PC-3 (cell line): ENCODE measurements at regions not wholly inside any gene's neighbourhood (a gene's known extent, or its start where the extent isn't known, plus 50 kb on each side); places are given as distances from the start of the nearest gene placed in this dataset.
A peak's percentile ranks its signal among the peaks of the same experiment; 100 is the strongest.

Experiments used
- ATAC-seq: fragments of 200-7000 bp; cut with Tn5 transposase; 2 replicates; pipeline ENCODE4 v1.9.1; 2020; ENCODE audit warnings: mild to moderate bottlenecking, moderate library complexity
- BruUV-seq: library from RNA; stranded (reverse); fragments of 400-500 nt; replicated peaks from 2 replicates; lab custom pipeline; 2021; lab: Mats Ljungman, UMichigan
- CTCF ChIA-PET: fragments of 300-600 bp; sonication (Branson Sonifier 250); formaldehyde crosslinking; loops from one replicate; lab custom pipeline; 2022; ENCODE audit warnings: antibody characterized with exemption; lab: Charles Lee
- POLR2A ChIA-PET: fragments of 300-600 bp; sonication (Branson Sonifier 250); formaldehyde crosslinking; loops from one replicate; lab custom pipeline; 2022; ENCODE audit warnings: antibody characterized with exemption; ENCODE audit not compliant: unreplicated experiment; lab: Charles Lee
- DNase-seq: peaks from one replicate; pipeline ENCODE4 v3.0.0-alpha.2; 2015
- H2AFZ ChIP-seq: fragments of 300-600 bp; sonication (generic); 2 replicates; pipeline ENCODE4 v1.6.0; 2016; ENCODE audit warnings: antibody characterized with exemption, low read length
- H3F3A ChIP-seq: fragments of 300-600 bp; sonication (generic); one replicate; pipeline ENCODE4 v1.6.0; 2017; ENCODE audit warnings: antibody characterized with exemption, low read length, control low read depth, mild to moderate bottlenecking; ENCODE audit not compliant: unreplicated experiment
- H3K27ac ChIP-seq: fragments of 300-600 bp; sonication (generic); 2 replicates; pipeline ENCODE4 v1.5.1; 2016; ENCODE audit warnings: mild to moderate bottlenecking, low read length
- H3K27me3 ChIP-seq: fragments of 300-600 bp; sonication (generic); 2 replicates; pipeline ENCODE4 v1.6.1; 2016; ENCODE audit warnings: low read length, mixed read lengths
- H3K36me3 ChIP-seq: fragments of 300-600 bp; sonication (generic); 2 replicates; pipeline ENCODE4 v1.6.1; 2016; ENCODE audit warnings: low read depth, mixed run types, low read length, mixed read lengths
- H3K4me1 ChIP-seq: fragments of 300-600 bp; sonication (generic); 2 replicates; pipeline ENCODE4 v1.5.1; 2016; ENCODE audit warnings: low read length; ENCODE audit not compliant: insufficient read depth
- H3K4me2 ChIP-seq: fragments of 300-600 bp; sonication (generic); 2 replicates; pipeline ENCODE4 v1.6.0; 2016; ENCODE audit warnings: low read length
- H3K4me3 ChIP-seq: fragments of 300-600 bp; sonication (generic); 2 replicates; pipeline ENCODE4 v1.5.1; 2016; ENCODE audit warnings: mild to moderate bottlenecking, low read length, mixed read lengths
- H3K79me2 ChIP-seq: fragments of 300-600 bp; sonication (generic); 2 replicates; pipeline ENCODE4 v1.6.1; 2017; ENCODE audit warnings: low read length, mixed read lengths
- H3K9ac ChIP-seq: fragments of 300-600 bp; sonication (generic); 2 replicates; pipeline ENCODE4 v1.6.0; 2016; ENCODE audit warnings: mild to moderate bottlenecking, low read length
- H3K9me2 ChIP-seq: fragments of 300-600 bp; sonication (generic); replicated peaks from 2 replicates; pipeline ENCODE4 v1.6.1; 2016; ENCODE audit warnings: mixed run types, low read length, mixed read lengths
- H3K9me3 ChIP-seq: fragments of 300-600 bp; sonication (generic); 2 replicates; pipeline ENCODE4 v1.6.1; 2016; ENCODE audit warnings: low read length, mixed read lengths
- H4K20me1 ChIP-seq: fragments of 300-600 bp; sonication (generic); 2 replicates; pipeline ENCODE4 v1.6.1; 2016; ENCODE audit warnings: low read length, mixed read lengths
- CTCF ChIP-seq: fragments of 300-600 bp; sonication (generic); conservative IDR thresholded peaks from 2 replicates; pipeline ENCODE4 v1.5.1; 2017; ENCODE audit warnings: antibody characterized with exemption, low read depth, mild to moderate bottlenecking, low read length
- EZH2 ChIP-seq: fragments of 300-600 bp; sonication (generic); IDR thresholded peaks from one replicate; pipeline ENCODE4 v1.6.1; 2017; ENCODE audit warnings: antibody characterized with exemption, mild to moderate bottlenecking, low read length; ENCODE audit not compliant: unreplicated experiment
- EZH2phosphoT487 ChIP-seq: fragments of 300-600 bp; sonication (generic); IDR thresholded peaks from 2 replicates; pipeline ENCODE4 v1.6.1; 2018; ENCODE audit warnings: mild to moderate bottlenecking, antibody characterized with exemption, low read length, borderline replicate concordance
- intact Hi-C: fragments of 100-400 bp; cut with micrococcal nuclease; formaldehyde crosslinking; loops from 2 replicates; pipeline ENCODE4 v1.9.0; 2023

GRCh38 chr13:74931698-74932433 is 550.1 kb downstream of the TBC1D4 start:
- H3K9me2 ChIP-seq, result no peaks in the 10 kb centered on the region
- CTCF ChIA-PET, result no interaction called here

GRCh38 chr13:74930402-74931165 is 551.4 kb downstream of the TBC1D4 start:
- Histone ChIP-seq H3K9ac (peak overlapping the region; percentile 56), H3K27me3 (no peaks in the 10 kb centered on the region), H3K4me3 (peak overlapping the region; percentile 14; the same call in 1 of the 2 replicates), H3K4me1 (peaks cover 33% of the 10 kb centered on the region), H3K9me2 (no peaks in the 10 kb centered on the region), H3K9me3 (no peaks in the 10 kb centered on the region), H3K79me2 (no peaks in the 10 kb centered on the region), H3F3A (no peaks in the 10 kb centered on the region), H3K4me2 (peak overlapping the region; percentile 74), H2AFZ (no peak overlapping the region), H4K20me1 (no peaks in the 10 kb centered on the region), H3K36me3 (no peaks in the 10 kb centered on the region), H3K27ac (peak overlapping the region; percentile 86)
- ChIA-PET POLR2A (interaction anchor here (0.6 kb wide), 1 partner anchor 614 kb away, joined by 4 read pairs; no protein-coding TSS in a partner anchor), CTCF (no interaction called here)
- TSS peak; percentile 77 for BruUV-seq
- peak; percentile 74 for ATAC-seq
- intact Hi-C loops, result loop anchor here (1.0 to 5.0 kb wide), 3 partner anchors 44 to 59 kb away; no protein-coding TSS in a partner anchor
- TF ChIP-seq EZH2 (no peak), EZH2phosphoT487 (no peak), CTCF (no peak)
- peak; percentile 86 for DNase-seq

More at GRCh38 chr13:74931698-74932433, 550.1 kb downstream of the TBC1D4 start:
- 0 out of 2 replicates have a peak overlapping the region, but pooled peaks have one; percentile 50 for H3K9ac ChIP-seq
- no peaks in the 10 kb centered on the region for H3K79me2 ChIP-seq
- no peak overlapping the region for H2AFZ ChIP-seq
- H3K9me3 ChIP-seq, result no peaks in the 10 kb centered on the region
- H3K36me3 ChIP-seq, result no peaks in the 10 kb centered on the region
- H3K4me3 ChIP-seq, result no peak overlapping the region
- POLR2A ChIA-PET, result no interaction called here
- H3K4me1 ChIP-seq, result peaks cover 33% of the 10 kb centered on the region
- H4K20me1 ChIP-seq, result no peaks in the 10 kb centered on the region
- ATAC-seq, result no peak
- no peak overlapping the region for H3K4me2 ChIP-seq
- no peaks in the 10 kb centered on the region for H3F3A ChIP-seq
- TF ChIP-seq EZH2, result no peak
- no peak for TF ChIP-seq CTCF
- TF ChIP-seq EZH2phosphoT487, result no peak
- no peak for DNase-seq
- no TSS peak for BruUV-seq
- intact Hi-C loops, result loop anchor here (2.0 to 5.0 kb wide), 2 partner anchors 45 kb away; no protein-coding TSS in a partner anchor
- peak overlapping the region; percentile 83 for H3K27ac ChIP-seq
- H3K27me3 ChIP-seq, result no peaks in the 10 kb centered on the region

DNA sequence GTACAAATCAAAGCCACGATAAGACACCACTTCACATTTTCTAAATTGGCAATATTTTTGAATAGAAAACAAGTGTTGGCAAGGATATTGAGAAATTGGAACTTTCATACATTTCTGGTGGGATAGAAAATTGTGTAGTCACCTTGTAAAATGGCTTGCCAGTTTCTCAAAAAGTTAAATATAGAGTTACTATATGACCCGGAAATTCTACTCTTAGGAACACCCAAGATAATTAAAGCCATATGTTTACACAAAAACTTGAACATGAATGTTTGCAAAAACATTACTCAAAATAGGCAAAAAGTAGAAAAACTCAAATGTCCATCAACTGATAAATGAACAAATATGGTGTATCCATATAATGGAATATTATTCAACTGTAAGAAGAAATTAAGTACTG is 552.5 kb downstream of the TBC1D4 start:
- H3K27ac ChIP-seq, result peak overlapping the region; percentile 86
- intact Hi-C loops, result no loop called here
- no peaks in the 10 kb centered on the region for H3K36me3 ChIP-seq
- H3K9ac ChIP-seq, result peak overlapping the region; percentile 56
- peak; percentile 44 for ATAC-seq
- peaks cover 33% of the 10 kb centered on the region for H3K4me1 ChIP-seq
- H3K27me3 ChIP-seq, result no peaks in the 10 kb centered on the region
- peak; percentile 61 for DNase-seq
- BruUV-seq, result no TSS peak
- TF ChIP-seq CTCF (no peak), EZH2 (no peak), EZH2phosphoT487 (no peak)
- no peaks in the 10 kb centered on the region for H3K79me2 ChIP-seq
- H3K9me2 ChIP-seq, result no peaks in the 10 kb centered on the region
- H2AFZ ChIP-seq, result no peak overlapping the region
- POLR2A ChIA-PET, result no interaction called here
- CTCF ChIA-PET, result no interaction called here
- H3F3A ChIP-seq, result no peaks in the 10 kb centered on the region
- no peaks in the 10 kb centered on the region for H4K20me1 ChIP-seq
- H3K9me3 ChIP-seq, result no peaks in the 10 kb centered on the region
- peak overlapping the region; percentile 17; the same call in 1 of the 2 replicates for H3K4me2 ChIP-seq
- no peak overlapping the region for H3K4me3 ChIP-seq
